Panc1 (cell line): ENCODE measurements at regions not wholly inside any gene's neighbourhood (a gene's known extent, or its start where the extent isn't known, plus 50 kb on each side); places are given as distances from the start of the nearest gene placed in this dataset.

Experiments used
- CTCF ChIP-seq: fragments of 450-650 bp; IDR thresholded peaks from 2 replicates; pipeline ENCODE4 v1.5.1; 2017; ENCODE audit warnings: mild to moderate bottlenecking
- POLR2AphosphoS5 ChIP-seq: IDR thresholded peaks from 2 replicates; pipeline ENCODE4 v1.6.1; 2012; ENCODE audit warnings: mild to moderate bottlenecking, low read depth, low read length, moderate library complexity
- REST ChIP-seq, 2 experiments: IDR thresholded peaks; 2 replicates each; pipeline ENCODE4 v1.6.1; 2011 to 2012; ENCODE audit warnings: low read depth in 2 of 2, control low read depth in 1 of 2, low read length in 1 of 2, mild to moderate bottlenecking in 1 of 2, moderate library complexity in 1 of 2; ENCODE audit not compliant: insufficient read depth in 1 of 2
- SIN3A ChIP-seq: IDR thresholded peaks from 2 replicates; pipeline ENCODE4 v1.6.1; 2012; ENCODE audit warnings: low read depth, mild to moderate bottlenecking, low read length, moderate library complexity, borderline replicate concordance; ENCODE audit not compliant: insufficient read depth
- TCF7L2 ChIP-seq: IDR thresholded peaks from 2 replicates; pipeline ENCODE4 v1.6.1; 2011; ENCODE audit warnings: mild to moderate bottlenecking, low read depth, low read length, inconsistent platforms

- no peak for TF ChIP-seq CTCF
- no peak for TF ChIP-seq REST (IDR thresholded peaks at IDR 0.05; ENCODE audit: insufficient read depth in 1 of 2, low read depth in 2 of 2, low read length in 1 of 2)
- no peak for TF ChIP-seq TCF7L2
- no peak for TF ChIP-seq SIN3A
- no peak for TF ChIP-seq POLR2AphosphoS5
These were observed 112.1 kb downstream of the PHETA1 start for GRCh38 chr12:111256629-111257434.
